GM18508 (cell line): ENCODE measurements at regions not wholly inside any gene's neighbourhood (a gene's known extent, or its start where the extent isn't known, plus 50 kb on each side); places are given as distances from the start of the nearest gene placed in this dataset.

Experiments used
- ATAC-seq: cut with Tn5 transposase; IDR thresholded peaks from one replicate; pipeline ENCODE4 v1.9.1; 2021; ENCODE audit warnings: moderate number of reproducible peaks; ENCODE audit not compliant: insufficient read depth, unreplicated experiment

DNA sequence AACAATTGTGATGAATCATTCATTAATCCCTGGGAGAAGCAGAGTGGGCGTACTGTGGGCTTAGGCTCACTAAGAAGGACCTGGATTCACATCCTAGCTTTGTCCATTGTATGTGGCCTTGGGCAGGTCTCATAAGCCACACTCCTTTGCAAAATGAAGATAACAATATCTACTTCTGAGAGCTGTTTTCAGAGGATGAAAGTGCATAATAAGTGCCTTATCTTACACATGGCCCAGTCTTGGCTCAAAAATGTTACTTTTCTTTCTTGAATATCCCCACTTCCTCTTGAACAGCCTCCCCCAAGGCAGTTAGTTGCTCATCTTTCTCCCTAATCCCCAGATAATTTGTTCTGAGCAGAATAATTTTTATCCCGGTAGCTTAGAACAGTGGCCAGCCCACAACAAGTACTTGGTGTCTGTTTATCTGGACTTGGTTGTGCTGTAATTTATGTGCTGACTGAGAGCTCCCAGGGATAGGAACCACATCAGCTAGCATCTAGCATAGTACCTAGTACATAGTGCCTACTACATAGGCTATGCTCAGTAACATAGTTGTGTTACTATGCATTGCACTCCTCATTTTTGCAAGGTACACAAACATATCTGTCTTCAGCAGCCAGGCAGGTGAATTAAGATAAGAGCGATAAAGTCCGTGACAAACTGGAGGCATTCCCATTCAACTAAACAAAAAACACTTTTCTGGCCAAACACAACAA, 61.7 kb upstream of the NUDT4 start:
- ATAC-seq: no peak

DNA sequence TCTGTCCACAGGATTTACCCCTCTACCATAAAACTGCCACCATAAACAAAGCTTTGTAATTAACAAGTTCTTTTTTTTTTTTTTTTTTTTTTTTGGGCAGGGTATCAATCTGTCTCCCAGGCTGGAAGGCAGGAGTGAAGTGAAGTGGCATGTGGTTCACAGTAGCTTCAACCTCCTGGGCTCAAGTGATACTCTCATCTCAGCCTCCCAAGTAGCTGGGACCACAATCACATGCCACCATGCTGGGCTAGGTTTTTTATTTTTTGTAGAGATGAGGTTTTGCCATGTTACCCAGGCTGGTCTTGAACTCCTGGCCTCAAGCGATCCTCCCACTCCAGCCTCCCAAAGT, 61.1 kb upstream of the NUDT4 start:
- ATAC-seq: no peak

DNA sequence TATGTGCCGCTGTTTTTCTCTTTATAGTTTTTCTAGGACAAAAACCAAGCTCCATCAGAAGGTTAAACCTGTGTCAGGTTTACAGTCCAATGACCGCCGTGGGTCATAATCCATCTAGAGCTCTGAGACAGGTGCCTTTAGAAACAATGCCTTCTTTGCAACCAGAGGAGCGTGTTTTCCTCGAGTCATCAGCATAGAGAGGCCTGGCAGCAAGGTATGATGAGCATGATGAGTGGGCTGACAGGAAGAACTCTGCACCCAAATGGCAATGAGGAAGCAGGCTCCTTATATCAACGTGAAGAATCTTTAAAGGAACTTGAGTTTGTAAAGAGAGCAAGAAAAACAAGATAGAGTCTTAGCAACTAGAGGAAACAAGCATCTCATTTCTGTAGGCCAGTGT, 60.5 kb upstream of the NUDT4 start:
- no peak for ATAC-seq

- no peak for ATAC-seq
Measured at GRCh38 chr12:93318720-93319522, 58.8 kb upstream of the NUDT4 start.

DNA sequence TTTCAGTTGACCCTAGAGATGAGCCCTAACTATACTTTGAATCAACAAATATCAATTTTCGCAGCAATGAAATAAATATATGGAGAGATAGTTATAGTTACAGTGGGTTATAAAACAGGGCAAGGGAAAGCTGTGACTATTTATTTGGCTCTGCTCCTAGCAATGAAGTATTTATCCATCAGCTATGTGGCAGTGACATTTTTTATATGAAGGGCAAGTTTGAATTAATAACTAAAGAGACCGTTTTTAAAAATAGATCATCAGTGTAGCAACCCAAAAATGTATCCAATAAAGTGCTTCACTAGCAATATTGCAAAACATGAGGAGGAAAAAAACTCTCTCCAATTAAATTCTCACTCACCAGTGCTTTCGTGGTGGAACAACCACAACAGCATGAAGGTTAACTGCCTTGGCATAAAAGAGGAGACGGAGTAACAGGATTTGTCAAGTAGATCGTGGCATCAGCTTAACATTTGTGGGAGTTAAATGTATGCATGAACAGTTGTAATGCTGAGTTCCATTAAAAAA, 58.1 kb upstream of the NUDT4 start:
- no peak for ATAC-seq

GRCh38 chr12:93322784-93323183, 54.9 kb upstream of the NUDT4 start:
- no peak for ATAC-seq

DNA sequence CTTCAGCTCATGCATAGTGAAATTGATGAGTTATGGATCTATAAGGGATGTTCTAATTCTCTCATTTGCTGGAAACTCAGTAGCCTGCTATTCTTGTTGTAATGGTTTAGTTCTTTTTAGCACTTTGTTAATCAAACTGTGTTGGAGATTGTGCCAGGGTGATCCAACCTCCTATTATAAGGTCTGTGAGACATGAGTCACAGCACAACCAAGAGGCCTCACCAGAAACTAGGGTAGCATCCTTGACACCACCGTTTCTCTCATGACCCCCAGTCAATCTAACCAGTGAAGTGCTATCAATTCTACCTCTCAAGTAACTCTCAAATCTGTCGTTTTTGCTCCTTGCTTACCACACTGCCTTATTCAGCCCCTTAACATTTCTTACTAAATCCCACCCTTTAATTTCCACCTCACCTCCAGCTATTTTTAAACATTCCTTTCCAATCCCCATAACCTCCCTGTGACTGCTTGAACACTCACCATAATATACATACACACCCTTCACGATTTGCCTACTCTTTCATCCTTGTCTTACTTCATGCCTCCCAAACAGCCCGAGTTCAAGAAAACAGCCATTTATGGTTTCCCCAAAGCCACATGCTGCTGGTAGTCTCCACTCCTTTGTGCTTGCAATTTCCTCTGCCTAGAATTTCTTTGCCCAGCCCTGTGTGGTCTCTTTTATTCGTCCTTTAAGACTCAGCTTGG, 53.9 kb upstream of the NUDT4 start:
- no peak for ATAC-seq

GRCh38 chr12:93325855-93326254, 51.9 kb upstream of the NUDT4 start:
- ATAC-seq: no peak
